ENCODE measurements at regions not wholly inside any gene's neighbourhood (a gene's known extent, or its start where the extent isn't known, plus 50 kb on each side); places are given as distances from the start of the nearest gene placed in this dataset.

DNA sequence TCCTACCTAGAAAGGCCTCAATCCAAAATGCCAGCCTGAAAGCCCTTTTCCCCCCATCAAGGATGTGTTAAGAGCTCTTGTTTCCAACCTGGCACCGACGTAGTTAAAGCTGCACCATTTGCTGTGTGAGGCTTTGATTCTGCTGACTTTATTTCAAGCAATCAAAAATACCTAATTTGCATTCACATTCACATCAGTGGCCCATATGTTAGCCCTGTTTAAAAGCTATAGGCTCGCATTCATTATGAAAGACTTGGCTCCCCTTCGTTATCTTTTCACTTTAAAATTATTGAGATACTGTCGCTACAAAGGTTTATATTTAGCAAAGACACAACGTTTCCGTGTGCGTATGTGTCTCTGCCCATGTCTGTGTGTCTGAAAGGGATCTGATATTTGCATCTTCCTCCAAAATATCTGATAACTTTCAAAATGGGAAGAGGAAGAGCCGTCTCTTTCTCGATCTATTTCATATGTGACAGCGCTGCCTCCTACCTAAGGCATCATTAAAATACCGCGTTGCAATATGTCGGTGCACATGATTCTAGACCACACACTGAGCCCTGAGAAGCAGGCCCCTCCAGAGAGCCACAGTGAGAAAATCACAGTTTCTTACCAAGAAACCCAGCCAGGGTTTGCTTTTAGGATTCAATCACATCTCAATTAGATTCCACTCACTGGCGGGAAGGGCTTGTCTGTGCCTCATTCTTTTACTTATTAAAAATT, 57.1 kb upstream of the ITPRID1 start:
- DNase-seq (ENCODE audit: low read depth): no peak

DNA sequence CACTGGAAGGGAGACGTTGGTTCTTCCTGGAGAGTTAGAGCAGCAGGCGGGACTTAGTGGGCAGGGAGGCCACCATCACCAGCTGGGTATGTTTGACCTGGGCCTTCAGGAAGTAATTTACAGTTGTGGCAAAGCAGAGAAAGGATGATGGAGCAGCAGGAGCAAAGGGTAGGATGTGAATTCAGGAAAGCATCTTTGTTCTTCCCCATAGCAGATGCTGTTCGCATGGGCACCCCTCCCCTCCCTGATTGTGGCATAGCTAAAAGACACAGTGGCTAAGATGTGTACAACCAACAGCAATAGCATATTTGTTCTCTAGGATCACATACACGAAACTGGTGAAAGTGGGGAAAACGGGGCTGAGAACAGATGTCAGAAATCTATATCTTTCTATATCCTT, 56.3 kb upstream of the ITPRID1 start:
- DNase-seq (ENCODE audit: low read depth): no peak

DNA sequence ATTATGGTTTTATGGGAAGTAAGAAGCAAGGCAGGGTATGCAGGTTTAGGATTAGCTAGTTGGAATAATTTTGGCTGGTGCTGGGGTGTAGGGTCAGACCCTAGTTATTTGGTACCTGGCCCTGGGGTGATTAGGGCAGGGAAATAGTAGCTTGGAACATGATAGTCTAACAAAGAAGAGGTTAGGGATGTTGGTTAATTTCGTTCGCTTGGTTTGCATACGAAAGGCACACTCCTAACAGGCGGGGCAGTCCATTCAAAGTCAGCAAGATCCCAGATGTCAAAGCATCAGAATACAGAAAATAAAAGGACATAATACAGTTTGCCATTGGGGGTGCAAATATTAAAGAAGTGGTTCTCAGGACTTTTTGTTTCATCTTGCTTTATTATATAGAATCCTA, 55.7 kb upstream of the ITPRID1 start:
- DNase-seq (ENCODE audit: low read depth): no peak

DNA sequence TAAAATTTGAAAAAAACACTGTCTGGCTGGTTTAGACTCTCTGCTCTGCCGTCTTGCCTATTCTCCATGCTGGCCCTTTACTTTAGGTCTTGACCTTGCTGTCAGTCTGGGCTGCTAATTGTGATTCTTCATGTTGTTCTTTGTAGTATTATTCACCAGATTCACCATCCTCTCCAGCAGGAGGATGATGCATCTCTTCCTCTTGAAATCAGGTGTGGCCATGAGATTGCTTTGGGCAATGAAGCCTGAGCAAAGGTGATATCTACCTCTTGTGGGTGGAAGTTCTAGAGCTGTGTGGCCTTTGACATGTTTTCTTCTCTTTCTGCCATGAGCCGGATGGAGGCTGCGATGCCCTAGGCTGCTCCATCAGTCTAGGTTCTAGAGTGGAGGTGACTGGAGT, 51.3 kb upstream of the ITPRID1 start:
- DNase-seq (ENCODE audit: low read depth): no peak

Measured in LHCN-M2 (cell line).